Astrocyte (in vitro differentiated cells and primary cell): ENCODE measurements at regions not wholly inside any gene's neighbourhood (a gene's known extent, or its start where the extent isn't known, plus 50 kb on each side); places are given as distances from the start of the nearest gene placed in this dataset.
"Not testable (repeated sequence)": the region's sequence is repeated elsewhere in the genome, so short reads cannot be mapped to it uniquely, and the experiment has no call there.

Source experiments
- DNase-seq: peaks from one replicate; pipeline ENCODE4 v3.0.0-alpha.2; 2010; ENCODE audit warnings: low read depth
- FAIRE-seq: peaks from 2 replicates; lab custom pipeline; 2011; peaks lifted over from hg19 to GRCh38; lab: Jason Lieb, UNC
- H2AFZ ChIP-seq: 2 replicates; pipeline ENCODE4 v1.6.0; 2012; ENCODE audit warnings: low read depth, low read length, inconsistent platforms
- H3K27ac ChIP-seq: 2 replicates; pipeline ENCODE4 v1.5.1; 2011; ENCODE audit warnings: low read depth, low read length, inconsistent platforms
- H3K27me3 ChIP-seq: 2 replicates; pipeline ENCODE4 v1.6.0; 2011; ENCODE audit warnings: low read length, inconsistent platforms; ENCODE audit not compliant: insufficient read depth
- H3K36me3 ChIP-seq: 2 replicates; pipeline ENCODE4 v1.5.1; 2011; ENCODE audit warnings: low read length, inconsistent platforms; ENCODE audit not compliant: insufficient read depth
- H3K4me1 ChIP-seq: 2 replicates; pipeline ENCODE4 v1.5.1; 2011; ENCODE audit warnings: low read length, inconsistent platforms; ENCODE audit not compliant: insufficient read depth
- H3K4me2 ChIP-seq: 2 replicates; pipeline ENCODE4 v1.6.0; 2012; ENCODE audit warnings: low read length, inconsistent platforms
- H3K4me3 ChIP-seq: 2 replicates; pipeline ENCODE4 v1.5.1; 2011; ENCODE audit warnings: low read depth, mild to moderate bottlenecking, low read length, inconsistent platforms; ENCODE audit not compliant: insufficient read depth
- H3K79me2 ChIP-seq: 2 replicates; pipeline ENCODE4 v1.6.0; 2012; ENCODE audit warnings: mild to moderate bottlenecking, low read length, inconsistent platforms; ENCODE audit not compliant: insufficient read depth
- H3K9ac ChIP-seq: 2 replicates; pipeline ENCODE4 v1.6.0; 2012; ENCODE audit warnings: mild to moderate bottlenecking, low read length, inconsistent platforms
- H3K9me3 ChIP-seq: 2 replicates; pipeline ENCODE4 v1.5.1; 2012; ENCODE audit warnings: low read depth, mild to moderate bottlenecking, low read length, inconsistent platforms; ENCODE audit not compliant: insufficient read depth
- H4K20me1 ChIP-seq: 2 replicates; pipeline ENCODE4 v1.6.0; 2012; ENCODE audit warnings: low read length, inconsistent platforms; ENCODE audit not compliant: insufficient read depth
- H3K27ac Mint-ChIP-seq: one replicate; pipeline ENCODE4 v1.8.0; 2021; ENCODE audit warnings: mild to moderate bottlenecking, mixed read lengths; ENCODE audit not compliant: unreplicated experiment
- H3K27me3 Mint-ChIP-seq: one replicate; pipeline ENCODE4 v1.8.0; 2021; ENCODE audit warnings: low read depth, mixed read lengths; ENCODE audit not compliant: unreplicated experiment
- H3K36me3 Mint-ChIP-seq: one replicate; pipeline ENCODE4 v1.8.0; 2021; ENCODE audit warnings: low read depth, mixed read lengths; ENCODE audit not compliant: unreplicated experiment
- H3K4me1 Mint-ChIP-seq: one replicate; pipeline ENCODE4 v1.8.0; 2021; ENCODE audit warnings: low read depth, mixed read lengths; ENCODE audit not compliant: unreplicated experiment
- H3K4me3 Mint-ChIP-seq: one replicate; pipeline ENCODE4 v1.8.0; 2021; ENCODE audit warnings: mild to moderate bottlenecking, moderate library complexity, mixed read lengths; ENCODE audit not compliant: unreplicated experiment
- H3K9me3 Mint-ChIP-seq: one replicate; pipeline ENCODE4 v1.8.0; 2021; ENCODE audit warnings: mild to moderate bottlenecking, mixed read lengths; ENCODE audit not compliant: unreplicated experiment
- CTCF ChIP-seq: IDR thresholded peaks from 2 replicates; pipeline ENCODE4 v1.5.1; 2011; ENCODE audit warnings: low read depth, mild to moderate bottlenecking, inconsistent platforms, low read length, moderate library complexity; ENCODE audit not compliant: insufficient read depth
- EZH2 ChIP-seq: IDR thresholded peaks from 2 replicates; pipeline ENCODE4 v1.6.1; 2012; ENCODE audit warnings: mild to moderate bottlenecking, low read length, inconsistent platforms; ENCODE audit not compliant: insufficient read depth

- no peaks in the 10 kb centered on the region for H3K4me1 Mint-ChIP-seq
Measured at GRCh38 chr10:16014469-16014868, 154.2 kb upstream of the MINDY3 start.

GRCh38 chr10:16016688-16017087 lies 156.4 kb upstream of the MINDY3 start:
- H3K4me1 ChIP-seq = no peaks in the 10 kb centered on the region
- Mint-ChIP-seq H3K4me3 (no peak overlapping the region), H3K27ac (no peak overlapping the region), H3K27me3 (no peaks in the 10 kb centered on the region), H3K9me3 (peaks cover 3% of the 10 kb centered on the region), H3K4me1 (no peaks in the 10 kb centered on the region), H3K36me3 (no peaks in the 10 kb centered on the region)
- H2AFZ ChIP-seq = no peak overlapping the region
- no peaks in the 10 kb centered on the region for H3K9me3 ChIP-seq
- H4K20me1 ChIP-seq = no peaks in the 10 kb centered on the region
- no peak overlapping the region for H3K4me3 ChIP-seq
- no peak overlapping the region for H3K4me2 ChIP-seq
- H3K27me3 ChIP-seq = no peaks in the 10 kb centered on the region
- FAIRE-seq (no peak), DNase-seq (no peak)
- no peaks in the 10 kb centered on the region for H3K36me3 ChIP-seq
- no peak for TF ChIP-seq EZH2
- TF ChIP-seq CTCF = no peak
- H3K9ac ChIP-seq = no peak overlapping the region
- H3K79me2 ChIP-seq = no peaks in the 10 kb centered on the region
- no peak overlapping the region for H3K27ac ChIP-seq

More at GRCh38 chr10:16014469-16014868, 154.2 kb upstream of the MINDY3 start:
- no peak overlapping the region for H3K4me2 ChIP-seq
- no peak overlapping the region for H3K4me3 ChIP-seq
- no peak overlapping the region for H3K27ac ChIP-seq
- Mint-ChIP-seq H3K9me3 (no peaks in the 10 kb centered on the region), H3K36me3 (no peaks in the 10 kb centered on the region), H3K27me3 (no peaks in the 10 kb centered on the region), H3K27ac (no peak overlapping the region), H3K4me3 (no peak overlapping the region)
- no peaks in the 10 kb centered on the region for H3K79me2 ChIP-seq
- no peaks in the 10 kb centered on the region for H3K9me3 ChIP-seq
- FAIRE-seq = no peak
- no peaks in the 10 kb centered on the region for H4K20me1 ChIP-seq
- TF ChIP-seq EZH2 = no peak
- no peak for TF ChIP-seq CTCF
- no peaks in the 10 kb centered on the region for H3K27me3 ChIP-seq
- no peak overlapping the region for H2AFZ ChIP-seq
- H3K36me3 ChIP-seq = no peaks in the 10 kb centered on the region
- DNase-seq = no peak
- no peak overlapping the region for H3K9ac ChIP-seq
- no peaks in the 10 kb centered on the region for H3K4me1 ChIP-seq

GRCh38 chr10:16020836-16021235 lies 160.5 kb upstream of the MINDY3 start:
- DNase-seq = no peak
- no peak overlapping the region for H3K27ac Mint-ChIP-seq
- Histone ChIP-seq H3K4me2 (no peak overlapping the region), H4K20me1 (no peaks in the 10 kb centered on the region), H3K79me2 (no peaks in the 10 kb centered on the region), H3K4me1 (no peaks in the 10 kb centered on the region), H3K27ac (no peak overlapping the region), H2AFZ (no peak overlapping the region), H3K36me3 (no peaks in the 10 kb centered on the region), H3K4me3 (no peak overlapping the region), H3K27me3 (no peaks in the 10 kb centered on the region), H3K9ac (no peak overlapping the region), H3K9me3 (no peaks in the 10 kb centered on the region)
- TF ChIP-seq CTCF (no peak), EZH2 (no peak)
- H3K4me1 Mint-ChIP-seq = no peaks in the 10 kb centered on the region
- no peak overlapping the region for H3K4me3 Mint-ChIP-seq
- no peaks in the 10 kb centered on the region for H3K27me3 Mint-ChIP-seq
- peaks cover 3% of the 10 kb centered on the region for H3K9me3 Mint-ChIP-seq
- no peaks in the 10 kb centered on the region for H3K36me3 Mint-ChIP-seq
- no peak for FAIRE-seq

- H3K27me3 ChIP-seq, DNase-seq, H3K4me3 Mint-ChIP-seq, H3K79me2 ChIP-seq, H3K4me1 Mint-ChIP-seq, H3K36me3 Mint-ChIP-seq, H3K9me3 Mint-ChIP-seq, H3K9ac ChIP-seq, H3K9me3 ChIP-seq, H3K27me3 Mint-ChIP-seq, H3K4me3 ChIP-seq, H3K4me1 ChIP-seq, H3K4me2 ChIP-seq, H2AFZ ChIP-seq, H4K20me1 ChIP-seq, FAIRE-seq, H3K36me3 ChIP-seq, H3K27ac ChIP-seq, H3K27ac Mint-ChIP-seq: not testable (repeated sequence)
Measured at GRCh38 chr10:16026832-16027231, 166.5 kb upstream of the MINDY3 start.
